Upper lobe of left lung (tissue), 6 donors: ENCODE measurements at regions not wholly inside any gene's neighbourhood (a gene's known extent, or its start where the extent isn't known, plus 50 kb on each side); places are given as distances from the start of the nearest gene placed in this dataset.

Experiments
- ATAC-seq, 2 donors: fragments of 200-7000 bp; cut with Tn5 transposase; one replicate each; pipeline ENCODE4 v1.9.1; 2022; ENCODE audit warnings: mild to moderate bottlenecking in 2 of 2, moderate library complexity in 2 of 2; ENCODE audit not compliant: low FRiP score in 2 of 2
- DNase-seq, 2 donors: peaks; one replicate each; pipeline ENCODE4 v3.0.0-alpha.2; 2019 to 2020
- H3K27ac ChIP-seq, 4 donors: fragments of 200-600 bp; sonication (generic); one replicate each; pipeline ENCODE4 v1.5.1; 2016 to 2019
- H3K27me3 ChIP-seq, 4 donors: fragments of 200-600 bp; sonication (generic); one replicate each; pipeline ENCODE4 v1.5.1; 2017 to 2019
- H3K36me3 ChIP-seq, 4 donors: fragments of 200-600 bp; sonication (generic); one replicate each; pipeline ENCODE4 v1.5.1; 2016 to 2019
- H3K4me1 ChIP-seq, 4 donors: fragments of 200-600 bp; sonication (generic); one replicate each; pipeline ENCODE4 v1.5.1; 2018 to 2019
- H3K4me3 ChIP-seq, 4 donors: fragments of 200-600 bp; sonication (generic); one replicate each; pipeline ENCODE4 v1.5.1; 2017 to 2019; ENCODE audit warnings: mild to moderate bottlenecking in 2 of 4, moderate library complexity in 1 of 4
- H3K9me3 ChIP-seq, 4 donors: fragments of 200-600 bp; sonication (generic); one replicate each; pipeline ENCODE4 v1.5.1; 2018 to 2019
- CTCF ChIP-seq, 6 experiments: fragments of 450-650 bp in 4 of 6; fragments of 200-600 bp in 2 of 6; sonication (generic) in 2 of 6; IDR thresholded peaks; one replicate each; pipeline ENCODE4 v1.5.1; 2016 to 2019; ENCODE audit warnings: antibody characterized with exemption in 6 of 6
- EP300 ChIP-seq, 4 donors: sonication (generic); formaldehyde crosslinking; IDR thresholded peaks; one replicate each; pipeline ENCODE4 v1.5.1; 2017; ENCODE audit warnings: antibody characterized with exemption in 4 of 4, control low read depth in 2 of 4
- POLR2A ChIP-seq, 4 donors: fragments of 450-650 bp; IDR thresholded peaks; one replicate each; pipeline ENCODE4 v1.5.1; 2016 to 2017; ENCODE audit warnings: antibody characterized with exemption in 4 of 4, mild to moderate bottlenecking in 2 of 4
- POLR2AphosphoS5 ChIP-seq, 2 donors: sonication (generic); formaldehyde crosslinking; IDR thresholded peaks; one replicate each; pipeline ENCODE4 v1.5.1; 2017; ENCODE audit warnings: antibody characterized with exemption in 2 of 2
- WGBS, 2 donors: methylation state at CpG; one replicate each; pipeline ENCODE4 v1.1.5; 2017 to 2018; 5-methylcytosine and 5-hydroxymethylcytosine counted together
- donor health status: DM: no; HTN: no; CAD: no; lungs with moderate emphysema.
- donor health status: DM: no; HTN: yes; CAD: no; lungs with severe emphysema.

- no peaks in the 10 kb centered on the region for H3K9me3 ChIP-seq
- H3K4me1 ChIP-seq, result no peaks in the 10 kb centered on the region
- H3K4me3 ChIP-seq, result no peak overlapping the region
- no peaks in the 10 kb centered on the region for H3K36me3 ChIP-seq
- 92% methylated on average over 29 of the region's 29 CpGs for WGBS, 2 donors
- no peaks in the 10 kb centered on the region for H3K27me3 ChIP-seq
- ATAC-seq (no peak), DNase-seq (peak in 1 of 2 donors; percentile 42)
- no peak overlapping the region for H3K27ac ChIP-seq
- TF ChIP-seq CTCF (IDR thresholded peaks at IDR 0.05) (no peak), EP300 (IDR thresholded peaks at IDR 0.05) (no peak), POLR2A (IDR thresholded peaks at IDR 0.05) (no peak), POLR2AphosphoS5 (IDR thresholded peaks at IDR 0.05) (no peak)
Observed at GRCh38 chr13:99845161-99845874, 126.2 kb downstream of the ZIC5 start.

GRCh38 chr13:99844421-99844820, 127.1 kb downstream of the ZIC5 start:
- no peaks in the 10 kb centered on the region for H3K36me3 ChIP-seq
- WGBS, 2 donors, result 80 to 84% methylated on average over 8 of the region's 8 CpGs
- no peaks in the 10 kb centered on the region for H3K4me1 ChIP-seq
- ATAC-seq (no peak), DNase-seq (no peak)
- H3K27ac ChIP-seq, result no peak overlapping the region
- H3K9me3 ChIP-seq, result no peaks in the 10 kb centered on the region
- no peak for TF ChIP-seq POLR2AphosphoS5 (IDR thresholded peaks at IDR 0.05)
- TF ChIP-seq POLR2A (IDR thresholded peaks at IDR 0.05), result no peak
- no peak for TF ChIP-seq EP300 (IDR thresholded peaks at IDR 0.05)
- no peak for TF ChIP-seq CTCF (IDR thresholded peaks at IDR 0.05)
- H3K27me3 ChIP-seq, result no peaks in the 10 kb centered on the region
- H3K4me3 ChIP-seq, result no peak overlapping the region

DNA sequence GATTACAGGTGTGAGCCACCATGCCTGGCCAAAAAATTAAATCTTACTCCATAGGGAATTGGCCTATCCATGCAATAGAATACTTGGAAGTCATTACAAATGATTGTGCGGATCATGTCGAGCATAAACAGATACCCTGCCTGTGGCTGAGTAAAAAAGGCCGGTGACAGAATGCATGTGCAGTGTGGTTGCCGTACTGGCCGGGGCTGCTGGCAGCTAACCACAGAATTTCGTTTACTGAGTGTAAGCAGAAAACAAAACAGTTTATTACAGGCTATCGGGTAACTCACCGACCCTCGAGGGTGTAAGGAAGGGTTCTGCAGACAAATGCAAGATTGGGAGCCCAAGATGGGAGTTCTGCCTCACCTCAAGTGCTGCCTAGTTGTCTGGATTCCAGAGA, 127.7 kb downstream of the ZIC5 start:
- TF ChIP-seq POLR2AphosphoS5 (IDR thresholded peaks at IDR 0.05), result no peak
- TF ChIP-seq EP300 (IDR thresholded peaks at IDR 0.05), result no peak
- no peak for TF ChIP-seq CTCF (IDR thresholded peaks at IDR 0.05)
- TF ChIP-seq POLR2A (IDR thresholded peaks at IDR 0.05), result no peak
- WGBS, 2 donors, result 85 to 88% methylated on average over 9 of the region's 9 CpGs
- Histone ChIP-seq H3K27me3 (no peaks in the 10 kb centered on the region), H3K9me3 (no peaks in the 10 kb centered on the region), H3K4me1 (no peaks in the 10 kb centered on the region), H3K36me3 (no peaks in the 10 kb centered on the region), H3K27ac (no peak overlapping the region), H3K4me3 (no peak overlapping the region)
- ATAC-seq (no peak), DNase-seq (no peak)

DNA sequence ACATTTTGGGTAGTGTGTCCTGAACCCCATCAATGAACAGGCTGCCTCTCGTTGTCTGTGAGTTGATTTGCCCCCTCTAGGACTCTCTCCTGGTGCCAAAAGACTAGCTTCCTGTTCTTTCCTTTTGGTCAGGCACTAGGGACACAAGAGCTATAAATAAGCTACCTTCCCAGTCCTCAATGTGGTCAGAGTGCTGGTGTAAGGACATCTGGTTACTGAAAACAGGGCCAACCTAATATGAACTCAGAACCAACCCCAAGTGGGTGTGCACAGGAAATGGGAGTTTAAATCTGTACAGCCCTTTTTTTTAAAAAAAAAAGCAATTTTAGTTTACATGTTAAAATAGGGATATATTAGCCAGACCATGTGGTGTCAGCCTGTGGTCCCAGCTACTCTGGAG, 129.2 kb downstream of the ZIC5 start:
- no peaks in the 10 kb centered on the region for H3K36me3 ChIP-seq
- H3K9me3 ChIP-seq, result no peaks in the 10 kb centered on the region
- no peak overlapping the region for H3K27ac ChIP-seq
- 50 to 54% methylated on average over 1 of the region's 1 CpG for WGBS, 2 donors
- H3K27me3 ChIP-seq, result no peaks in the 10 kb centered on the region
- DNase-seq, result no peak
- no peaks in the 10 kb centered on the region for H3K4me1 ChIP-seq
- no peak for ATAC-seq
- H3K4me3 ChIP-seq, result no peak overlapping the region
- TF ChIP-seq EP300 (IDR thresholded peaks at IDR 0.05) (no peak), POLR2AphosphoS5 (IDR thresholded peaks at IDR 0.05) (no peak), CTCF (IDR thresholded peaks at IDR 0.05) (no peak)

- DNase-seq (no peak), ATAC-seq (no peak)
- Histone ChIP-seq H3K27me3 (no peaks in the 10 kb centered on the region), H3K4me1 (no peaks in the 10 kb centered on the region), H3K4me3 (no peak overlapping the region), H3K9me3 (no peaks in the 10 kb centered on the region), H3K36me3 (no peaks in the 10 kb centered on the region), H3K27ac (no peak overlapping the region)
- WGBS, 2 donors, result 87 to 94% methylated on average over 4 of the region's 4 CpGs
- TF ChIP-seq CTCF (IDR thresholded peaks at IDR 0.05) (no peak), EP300 (IDR thresholded peaks at IDR 0.05) (no peak), POLR2AphosphoS5 (IDR thresholded peaks at IDR 0.05) (no peak), POLR2A (IDR thresholded peaks at IDR 0.05) (no peak)
Observed at GRCh38 chr13:99836291-99836690, 135.3 kb downstream of the ZIC5 start.
